Adrenal gland (tissue), 9 donors: ENCODE measurements at regions not wholly inside any gene's neighbourhood (a gene's known extent, or its start where the extent isn't known, plus 50 kb on each side); places are given as distances from the start of the nearest gene placed in this dataset.

Experiments
- DNase-seq, 7 donors: peaks; one replicate each; pipeline ENCODE4 v3.0.0-alpha.2; 2019 to 2020
- H3K27ac ChIP-seq, 5 donors: fragments of 200-600 bp; sonication (generic) in 4 of 5; 1 replicate in 3 of 5; 2 replicates in 2 of 5; pipeline versions ENCODE4 v1.5.1 to v1.8.0; 2016 to 2020; ENCODE audit warnings: mild to moderate bottlenecking in 1 of 5
- H3K27me3 ChIP-seq: fragments of 200-600 bp; 2 replicates; pipeline ENCODE4 v1.8.0; 2021
- H3K36me3 ChIP-seq, 2 donors: fragments of 200-600 bp; replicated peaks in 1 of 2; 1 replicate in 1 of 2; 2 replicates in 1 of 2; pipeline versions ENCODE4 v1.5.1 to v1.8.0; 2018 to 2022
- H3K4me1 ChIP-seq, 2 donors: fragments of 200-600 bp; replicated peaks in 1 of 2; 1 replicate in 1 of 2; 2 replicates in 1 of 2; pipeline versions ENCODE4 v1.5.1 to v1.8.0; 2018 to 2021
- H3K4me3 ChIP-seq, 4 donors: fragments of 200-600 bp; sonication (generic) in 3 of 4; one replicate each; pipeline ENCODE4 v1.5.1; 2016 to 2018
- H3K9me3 ChIP-seq, 3 donors: fragments of 200-600 bp; sonication (generic) in 1 of 3; replicated peaks in 1 of 3; 1 replicate in 2 of 3; 2 replicates in 1 of 3; pipeline versions ENCODE4 v1.5.1 to v1.8.0; 2016 to 2021
- POLR2A ChIP-seq, 2 donors: fragments of 450-650 bp; IDR thresholded peaks; one replicate each; pipeline ENCODE4 v1.6.1; 2017; ENCODE audit warnings: antibody characterized with exemption in 2 of 2, mild to moderate bottlenecking in 2 of 2, moderate library complexity in 1 of 2
- whole genome bisulfite sequencing, 4 donors: extraction: QIAGEN DNeasy Blood & Tissue Kit in 2 of 4; methylation state at CpG; one replicate each; pipeline versions ENCODE4 v1.1.5 to v1.1.7; 2013 to 2017; 5-methylcytosine and 5-hydroxymethylcytosine counted together
- intact Hi-C, 2 donors: fragments of 100-400 bp; cut with DNase I; formaldehyde crosslinking; loops; one replicate each; pipeline versions ENCODE4 v1.14.1 to v1.15.0; 2022 to 2023
- TF ChIP-seq, protein P1 (sequence below), 6 experiments: fragments of 450-650 bp in 4 of 6; fragments of 200-600 bp in 2 of 6; sonication (generic) in 1 of 6; IDR thresholded peaks; 1 replicate in 5 of 6; 2 replicates in 1 of 6; pipeline versions ENCODE4 v1.5.1 to v1.8.0; 2016 to 2021; ENCODE audit warnings: antibody characterized with exemption in 6 of 6, mild to moderate bottlenecking in 2 of 6, moderate library complexity in 1 of 6
- donor health status: healthy with polysubstance abuse.
- donor health status: Bipolar disorder and iron deficiency.
- donor health status: DM: yes; HTN: yes; CAD: no.
- donor health status: DM: no; HTN: no; CAD: no.
- donor health status: DM: no; HTN: no; CAD: no.

DNA sequence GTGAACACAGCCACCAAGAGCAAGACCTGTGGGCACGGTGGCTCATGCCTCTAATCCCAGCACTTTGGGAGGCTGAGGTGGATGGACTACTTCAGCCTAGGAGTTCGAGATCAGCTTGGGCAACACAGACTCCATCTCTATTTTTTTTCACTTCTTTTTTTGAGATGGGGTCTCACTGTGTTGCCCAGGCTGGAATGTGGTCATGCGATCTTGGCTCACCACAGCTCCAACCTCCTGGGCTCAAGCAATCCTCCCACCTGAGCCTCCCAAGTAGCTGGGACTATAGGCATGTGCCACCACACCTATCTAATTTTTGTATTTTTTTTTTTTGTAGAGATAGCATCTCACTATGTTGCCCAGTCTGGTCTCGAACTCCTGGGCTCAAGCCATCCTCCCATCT is 54.4 kb upstream of the SPRED2 start:
- whole genome bisulfite sequencing, 4 donors = 90 to 95% (median 92%) methylated on average over 4 of the region's 4 CpGs
- no peaks in the 10 kb centered on the region for H3K4me1 ChIP-seq

DNA sequence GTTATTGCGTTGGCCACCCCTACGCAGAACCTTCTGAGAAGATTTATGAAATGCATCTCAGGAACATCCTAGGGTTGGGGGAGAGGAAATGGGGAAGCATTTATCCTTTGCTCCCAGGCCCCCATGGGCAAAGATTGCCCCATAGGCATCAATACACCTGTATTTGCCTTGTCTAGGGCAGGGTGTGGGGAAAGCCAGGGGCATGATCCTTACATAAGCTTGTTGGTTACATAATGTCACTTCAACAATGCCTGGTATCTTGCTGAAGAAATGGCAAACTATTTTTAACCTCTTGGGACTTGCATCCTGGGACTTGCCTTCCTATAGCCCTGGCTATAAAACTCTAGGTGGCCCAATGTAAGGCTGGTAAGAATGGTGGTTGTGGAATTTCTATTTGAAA is 53.9 kb upstream of the SPRED2 start:
- TF ChIP-seq, protein P1, sequence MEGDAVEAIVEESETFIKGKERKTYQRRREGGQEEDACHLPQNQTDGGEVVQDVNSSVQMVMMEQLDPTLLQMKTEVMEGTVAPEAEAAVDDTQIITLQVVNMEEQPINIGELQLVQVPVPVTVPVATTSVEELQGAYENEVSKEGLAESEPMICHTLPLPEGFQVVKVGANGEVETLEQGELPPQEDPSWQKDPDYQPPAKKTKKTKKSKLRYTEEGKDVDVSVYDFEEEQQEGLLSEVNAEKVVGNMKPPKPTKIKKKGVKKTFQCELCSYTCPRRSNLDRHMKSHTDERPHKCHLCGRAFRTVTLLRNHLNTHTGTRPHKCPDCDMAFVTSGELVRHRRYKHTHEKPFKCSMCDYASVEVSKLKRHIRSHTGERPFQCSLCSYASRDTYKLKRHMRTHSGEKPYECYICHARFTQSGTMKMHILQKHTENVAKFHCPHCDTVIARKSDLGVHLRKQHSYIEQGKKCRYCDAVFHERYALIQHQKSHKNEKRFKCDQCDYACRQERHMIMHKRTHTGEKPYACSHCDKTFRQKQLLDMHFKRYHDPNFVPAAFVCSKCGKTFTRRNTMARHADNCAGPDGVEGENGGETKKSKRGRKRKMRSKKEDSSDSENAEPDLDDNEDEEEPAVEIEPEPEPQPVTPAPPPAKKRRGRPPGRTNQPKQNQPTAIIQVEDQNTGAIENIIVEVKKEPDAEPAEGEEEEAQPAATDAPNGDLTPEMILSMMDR (IDR thresholded peaks at IDR 0.05) = no peak
- TF ChIP-seq POLR2A (IDR thresholded peaks at IDR 0.05) = no peak
- H3K9me3 ChIP-seq = no peaks in the 10 kb centered on the region
- H3K27ac ChIP-seq = no peak overlapping the region
- no peak overlapping the region for H3K4me3 ChIP-seq
- WGBS, 4 donors = 91 to 100% (median 97%) methylated on average over 2 of the region's 2 CpGs
- intact Hi-C loops = no loop called here
- no peaks in the 10 kb centered on the region for H3K36me3 ChIP-seq
- DNase-seq = no peak
- H3K4me1 ChIP-seq = no peaks in the 10 kb centered on the region
- no peaks in the 10 kb centered on the region for H3K27me3 ChIP-seq

More for the DNA sequence above, 54.4 kb upstream of the SPRED2 start:
- Histone ChIP-seq H3K27me3 (no peaks in the 10 kb centered on the region), H3K36me3 (no peaks in the 10 kb centered on the region), H3K4me3 (no peak overlapping the region), H3K9me3 (no peaks in the 10 kb centered on the region), H3K27ac (no peak overlapping the region)
- DNase-seq = no peak
- TF ChIP-seq, protein P1 (IDR thresholded peaks at IDR 0.05) = no peak
- TF ChIP-seq POLR2A (IDR thresholded peaks at IDR 0.05) = no peak
- intact Hi-C loops = no loop called here

DNA sequence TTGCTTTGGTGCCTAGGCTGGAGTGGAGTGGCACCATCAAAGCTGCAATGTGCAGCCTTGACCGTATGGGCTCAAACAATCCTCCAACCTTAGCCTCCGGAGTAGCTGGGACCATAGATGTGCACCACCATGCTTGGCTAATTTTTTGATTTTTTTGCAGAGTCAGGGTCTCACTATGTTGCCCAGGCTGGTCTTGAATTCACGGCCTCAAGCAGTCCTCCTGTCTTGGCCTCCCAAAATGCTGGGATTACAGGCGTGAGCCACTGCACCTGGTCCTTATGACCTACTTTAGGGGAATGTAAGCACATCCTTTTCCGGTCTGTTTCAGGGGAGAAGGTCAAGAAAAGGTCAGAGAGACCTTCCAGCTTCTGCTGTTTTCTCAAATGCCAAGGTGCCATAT is 53.4 kb upstream of the SPRED2 start:
- WGBS, 4 donors = 91 to 96% (median 92%) methylated on average over 5 of the region's 5 CpGs
- DNase-seq = no peak
- Histone ChIP-seq H3K9me3 (no peaks in the 10 kb centered on the region), H3K36me3 (no peaks in the 10 kb centered on the region), H3K4me1 (no peaks in the 10 kb centered on the region), H3K27ac (no peak overlapping the region), H3K27me3 (no peaks in the 10 kb centered on the region), H3K4me3 (no peak overlapping the region)
- intact Hi-C loops = no loop called here
- no peak for TF ChIP-seq POLR2A (IDR thresholded peaks at IDR 0.05)
- TF ChIP-seq, protein P1 (IDR thresholded peaks at IDR 0.05) = no peak

DNA sequence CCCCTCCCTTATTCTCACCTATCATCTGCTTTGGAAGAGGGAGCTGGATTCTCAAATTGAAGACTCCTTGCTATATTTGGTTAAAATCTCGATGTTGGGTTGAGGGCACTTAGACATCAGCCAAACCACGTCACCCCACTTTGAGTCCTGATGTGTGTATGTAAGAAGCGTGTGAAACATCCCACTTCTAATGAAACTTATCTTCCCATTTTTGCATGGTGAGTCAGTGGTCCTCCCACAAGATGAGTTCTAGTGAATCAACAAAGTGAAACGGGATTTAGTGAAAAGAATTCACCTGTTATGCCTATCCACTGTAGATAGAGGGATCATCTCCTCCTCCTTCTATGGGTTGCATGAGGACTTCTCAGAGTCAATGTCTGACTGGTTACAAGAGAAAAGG is 51.4 kb upstream of the SPRED2 start:
- TF ChIP-seq POLR2A (IDR thresholded peaks at IDR 0.05) = no peak
- TF ChIP-seq, protein P1 (IDR thresholded peaks at IDR 0.05) = no peak
- no peak for DNase-seq
- 83 to 93% (median 86%) methylated on average over 4 of the region's 4 CpGs for WGBS, 4 donors

More for the DNA sequence above, 51.4 kb upstream of the SPRED2 start:
- Histone ChIP-seq H3K4me3 (no peak overlapping the region), H3K4me1 (no peaks in the 10 kb centered on the region), H3K27me3 (no peaks in the 10 kb centered on the region), H3K36me3 (no peaks in the 10 kb centered on the region), H3K27ac (no peak overlapping the region), H3K9me3 (no peaks in the 10 kb centered on the region)
- intact Hi-C loops = no loop called here
